H1 (cell line): ENCODE measurements at regions not wholly inside any gene's neighbourhood (a gene's known extent, or its start where the extent isn't known, plus 50 kb on each side); places are given as distances from the start of the nearest gene placed in this dataset.

Source experiments
- CTCF ChIA-PET: fragments of 300-600 bp; sonication (Branson Sonifier 250); formaldehyde crosslinking; loops from one replicate; lab custom pipeline; 2021; ENCODE audit not compliant: partially characterized antibody; lab: Charles Lee
- POLR2A ChIA-PET: fragments of 300-600 bp; sonication (Branson Sonifier 250); formaldehyde crosslinking; loops from one replicate; lab custom pipeline; 2021; ENCODE audit warnings: inconsistent platforms; ENCODE audit not compliant: partially characterized antibody; lab: Charles Lee
- DNase-seq, 2 experiments: peaks; one replicate each; pipeline versions ENCODE4 v3.0.0 to v3.0.0-alpha.2; 2010 to 2022; ENCODE audit warnings: low spot score in 2 of 2, low read depth in 1 of 2, mixed read lengths in 1 of 2
- FAIRE-seq: peaks from 2 replicates; lab custom pipeline; 2011; peaks lifted over from hg19 to GRCh38; lab: Jason Lieb, UNC
- H2AFZ ChIP-seq: 2 replicates; pipeline ENCODE4 v1.8.1; 2012; ENCODE audit warnings: low read length, inconsistent platforms
- H2AK5ac ChIP-seq: 2 replicates; pipeline ENCODE4 v1.6.1; 2013; ENCODE audit warnings: low read depth, low read length
- H2BK120ac ChIP-seq: replicated peaks from 2 replicates; pipeline ENCODE3; 2013; ENCODE audit warnings: low read depth, low read length, inconsistent platforms
- H2BK12ac ChIP-seq: 2 replicates; pipeline ENCODE4 v1.6.1; 2013; ENCODE audit warnings: low read depth, low read length
- H2BK15ac ChIP-seq: 2 replicates; pipeline ENCODE4 v1.6.1; 2013; ENCODE audit warnings: low read length
- H2BK20ac ChIP-seq: 2 replicates; pipeline ENCODE4 v1.6.1; 2013; ENCODE audit warnings: low read length
- H2BK5ac ChIP-seq: 2 replicates; pipeline ENCODE4 v1.6.1; 2013; ENCODE audit warnings: low read depth, low read length
- H3K14ac ChIP-seq: 2 replicates; pipeline ENCODE4 v1.6.1; 2013; ENCODE audit warnings: inconsistent platforms; ENCODE audit not compliant: insufficient read length
- H3K18ac ChIP-seq: 2 replicates; pipeline ENCODE4 v1.6.1; 2013; ENCODE audit warnings: low read length; ENCODE audit errors: extremely low read depth
- H3K23ac ChIP-seq: 2 replicates; pipeline ENCODE4 v1.6.1; 2013; ENCODE audit warnings: inconsistent platforms; ENCODE audit not compliant: insufficient read length
- H3K23me2 ChIP-seq: 2 replicates; pipeline ENCODE4 v1.6.1; 2013; ENCODE audit warnings: low read depth, low read length
- H3K27ac ChIP-seq: 2 replicates; pipeline ENCODE4 v1.6.1; 2011; ENCODE audit warnings: low read depth, low read length, inconsistent platforms
- H3K27me3 ChIP-seq, 4 experiments: replicated peaks in 1 of 4; 1 replicate in 1 of 4; 2 replicates in 3 of 4; pipeline versions ENCODE4 v1.6.1 to v1.8.1; 2011 to 2013; ENCODE audit warnings: low read length in 3 of 4, mild to moderate bottlenecking in 3 of 4, inconsistent platforms in 2 of 4, mixed read lengths in 2 of 4, moderate library complexity in 1 of 4; ENCODE audit not compliant: control insufficient read depth in 3 of 4, insufficient read depth in 3 of 4; ENCODE audit errors: extremely low read depth in 1 of 4
- H3K36me3 ChIP-seq, 4 experiments: 2 replicates each; pipeline versions ENCODE4 v1.6.1 to v1.8.1; 2011 to 2013; ENCODE audit warnings: mild to moderate bottlenecking in 4 of 4, low read length in 3 of 4, moderate library complexity in 2 of 4, control low read depth in 1 of 4, inconsistent platforms in 1 of 4; ENCODE audit not compliant: insufficient read depth in 4 of 4, control insufficient read depth in 2 of 4
- H3K4ac ChIP-seq: replicated peaks from 2 replicates; pipeline ENCODE3; 2013; ENCODE audit warnings: low read length, low read depth, mixed read lengths, inconsistent platforms; ENCODE audit not compliant: insufficient read length
- H3K4me1 ChIP-seq, 4 experiments: replicated peaks in 1 of 4; 1 replicate in 1 of 4; 2 replicates in 3 of 4; pipeline versions ENCODE4 v1.6.1 to v1.8.1; 2011 to 2013; ENCODE audit warnings: low read length in 3 of 4, inconsistent platforms in 2 of 4, mixed read lengths in 1 of 4; ENCODE audit not compliant: insufficient read depth in 4 of 4, control insufficient read depth in 3 of 4
- H3K4me2 ChIP-seq, 2 experiments: 2 replicates each; pipeline versions ENCODE4 v1.6.1 to v1.8.1; 2011 to 2013; ENCODE audit warnings: low read depth in 2 of 2, low read length in 2 of 2, control low read depth in 1 of 2, inconsistent platforms in 1 of 2, mild to moderate bottlenecking in 1 of 2; ENCODE audit not compliant: insufficient read depth in 1 of 2
- H3K4me3 ChIP-seq, 4 experiments: fragments of 200-600, 300-600 bp in 1 of 4; sonication (generic), shearing (Covaris generic), sonication (Bioruptor Twin) in 1 of 4; 2 replicates each; pipeline versions ENCODE4 v1.5.1 to v1.8.1; 2011 to 2016; ENCODE audit warnings: low read length in 4 of 4, low read depth in 3 of 4, control low read depth in 2 of 4, inconsistent platforms in 2 of 4, mild to moderate bottlenecking in 2 of 4, mixed read lengths in 1 of 4, moderate library complexity in 1 of 4; ENCODE audit not compliant: insufficient read depth in 2 of 4; ENCODE audit errors: extremely low read depth in 1 of 4
- H3K56ac ChIP-seq: replicated peaks from 2 replicates; pipeline ENCODE3; 2013; ENCODE audit warnings: low read depth, mild to moderate bottlenecking, mixed read lengths, low read length, inconsistent platforms; ENCODE audit not compliant: insufficient read length
- H3K79me1 ChIP-seq: 2 replicates; pipeline ENCODE4 v1.6.1; 2013; ENCODE audit warnings: low read depth, low read length, control low read depth
- H3K79me2 ChIP-seq, 2 experiments: 2 replicates each; pipeline versions ENCODE4 v1.6.1 to v1.8.1; 2012 to 2013; ENCODE audit warnings: low read length in 2 of 2, mild to moderate bottlenecking in 2 of 2, inconsistent platforms in 1 of 2; ENCODE audit not compliant: insufficient read depth in 2 of 2, control insufficient read depth in 1 of 2
- H3K9ac ChIP-seq, 4 experiments: replicated peaks in 1 of 4; 1 replicate in 1 of 4; 2 replicates in 3 of 4; pipeline versions ENCODE4 v1.6.1 to v1.8.1; 2011 to 2013; ENCODE audit warnings: low read depth in 3 of 4, low read length in 3 of 4, control low read depth in 2 of 4, mild to moderate bottlenecking in 2 of 4, moderate library complexity in 2 of 4, inconsistent platforms in 1 of 4; ENCODE audit errors: extremely low read depth in 1 of 4
- H3K9me3 ChIP-seq, 2 experiments: 2 replicates each; pipeline versions ENCODE4 v1.6.1 to v1.8.1; 2012 to 2013; ENCODE audit warnings: mild to moderate bottlenecking in 2 of 2, moderate library complexity in 2 of 2, control low read depth in 1 of 2, inconsistent platforms in 1 of 2, low read depth in 1 of 2, low read length in 1 of 2, mixed read lengths in 1 of 2; ENCODE audit not compliant: insufficient read depth in 2 of 2
- H4K20me1 ChIP-seq, 2 experiments: replicated peaks in 1 of 2; 2 replicates each; pipeline versions ENCODE3 to v1.8.1; 2011 to 2013; ENCODE audit warnings: inconsistent platforms in 2 of 2, low read length in 2 of 2, mild to moderate bottlenecking in 1 of 2; ENCODE audit not compliant: insufficient read depth in 2 of 2, control insufficient read depth in 1 of 2
- H4K5ac ChIP-seq: 2 replicates; pipeline ENCODE4 v1.6.1; 2013; ENCODE audit warnings: low read length, low read depth, mixed read lengths, inconsistent platforms; ENCODE audit not compliant: insufficient read length
- H4K8ac ChIP-seq: 2 replicates; pipeline ENCODE4 v1.8.0; 2013; ENCODE audit warnings: mild to moderate bottlenecking, moderate library complexity, low read length, inconsistent platforms; ENCODE audit not compliant: insufficient read depth; ENCODE audit errors: extremely low read depth
- H4K91ac ChIP-seq: replicated peaks from 2 replicates; pipeline ENCODE3; 2013; ENCODE audit warnings: low read length, mixed read lengths, inconsistent platforms; ENCODE audit not compliant: insufficient read length
- BACH1 ChIP-seq: IDR thresholded peaks from 2 replicates; pipeline ENCODE4 v1.6.1; 2012; ENCODE audit warnings: low read length, improper control_type of control experiment
- BRCA1 ChIP-seq: IDR thresholded peaks from 2 replicates; pipeline ENCODE4 v1.6.1; 2012; ENCODE audit warnings: low read depth, low read length, improper control_type of control experiment
- JUN ChIP-seq: IDR thresholded peaks from 2 replicates; pipeline ENCODE4 v1.6.1; 2011; ENCODE audit warnings: low read depth, mild to moderate bottlenecking, improper control_type of control experiment, low read length
- KDM4A ChIP-seq: IDR thresholded peaks from one replicate; pipeline ENCODE4 v1.7.1; 2012; ENCODE audit warnings: low read depth, mild to moderate bottlenecking, moderate library complexity, low read length, inconsistent platforms; ENCODE audit not compliant: severe bottlenecking
- POLR2A ChIP-seq, 2 experiments: IDR thresholded peaks; 1 replicate in 1 of 2; 2 replicates in 1 of 2; pipeline ENCODE4 v1.6.1; 2011; ENCODE audit warnings: low read depth in 2 of 2, low read length in 2 of 2, mild to moderate bottlenecking in 2 of 2; ENCODE audit errors: control extremely low read depth in 1 of 2
- POU5F1 ChIP-seq: IDR thresholded peaks from 2 replicates; pipeline ENCODE4 v1.6.1; 2011; ENCODE audit warnings: low read depth, mild to moderate bottlenecking, low read length, moderate library complexity
- RAD21 ChIP-seq, 2 experiments: IDR thresholded peaks in 1 of 2; conservative IDR thresholded peaks in 1 of 2; 2 replicates each; pipeline ENCODE4 v1.6.1; 2011; ENCODE audit warnings: low read depth in 2 of 2, low read length in 2 of 2, improper control_type of control experiment in 1 of 2, inconsistent platforms in 1 of 2, mild to moderate bottlenecking in 1 of 2, moderate library complexity in 1 of 2
- SIRT6 ChIP-seq: IDR thresholded peaks from one replicate; pipeline ENCODE4 v1.7.1; 2012; ENCODE audit warnings: low read length, inconsistent platforms
- SP2 ChIP-seq: IDR thresholded peaks from 2 replicates; pipeline ENCODE4 v1.6.1; 2012; ENCODE audit warnings: mild to moderate bottlenecking, low read length, inconsistent platforms
- TAF1 ChIP-seq: IDR thresholded peaks from 2 replicates; pipeline ENCODE4 v1.6.1; 2011; ENCODE audit warnings: mild to moderate bottlenecking, low read depth, low read length
- TBP ChIP-seq: IDR thresholded peaks from 2 replicates; pipeline ENCODE4 v1.6.1; 2011; ENCODE audit warnings: low read depth, low read length, improper control_type of control experiment
- TEAD4 ChIP-seq: IDR thresholded peaks from 2 replicates; pipeline ENCODE4 v1.6.1; 2012; ENCODE audit warnings: low read depth, low read length, inconsistent platforms, mixed read lengths
- WGBS, 2 experiments: shearing (Covaris generic) in 1 of 2; methylation state at CpG; one replicate each; pipeline versions ENCODE4 v1.1.6 to v1.1.7; 2013 to 2015; ENCODE audit warnings: low lambda C conversion rate in 2 of 2, mixed read lengths in 2 of 2, inconsistent platforms in 1 of 2, low coverage in 1 of 2, missing lambda C conversion rate in 1 of 2; ENCODE audit not compliant: insufficient replicate concordance in 2 of 2, insufficient coverage in 1 of 2, insufficient read length in 1 of 2; ENCODE audit errors: extremely low coverage in 1 of 2, missing lambda C conversion rate in 1 of 2; 5-methylcytosine and 5-hydroxymethylcytosine counted together
- TF ChIP-seq, protein P1 (sequence below): IDR thresholded peaks from 2 replicates; pipeline ENCODE4 v1.6.1; 2011; ENCODE audit warnings: low read length, improper control_type of control experiment
- TF ChIP-seq, protein P2 (sequence below): IDR thresholded peaks from 2 replicates; pipeline ENCODE4 v1.6.1; 2011; ENCODE audit warnings: low read depth, mild to moderate bottlenecking, low read length; ENCODE audit not compliant: insufficient read depth

DNA sequence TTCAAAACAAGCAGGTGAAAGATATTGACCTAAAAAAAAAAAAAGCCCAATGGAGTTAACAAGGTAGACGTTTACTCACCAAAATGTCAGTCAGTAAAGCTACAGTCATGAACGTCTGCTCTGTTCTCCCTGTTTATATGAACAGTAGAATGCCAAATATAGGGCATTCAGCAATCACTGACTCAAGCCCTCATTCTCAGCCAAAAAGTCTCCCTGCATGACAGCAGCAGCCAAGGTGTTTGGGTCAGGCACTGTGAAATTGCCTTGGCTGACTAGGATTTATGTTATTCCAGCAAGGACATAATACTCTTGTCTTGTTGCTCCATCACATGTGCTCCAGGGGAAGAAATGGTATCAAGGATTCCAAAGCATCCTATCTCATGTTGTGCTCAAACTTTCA lies 194.7 kb upstream of the RSPO3 start:
- Histone ChIP-seq H3K27ac (no peak overlapping the region), H3K9ac (no peak overlapping the region), H3K9me3 (no peaks in the 10 kb centered on the region), H2BK120ac (no peak overlapping the region), H3K79me1 (no peaks in the 10 kb centered on the region), H3K36me3 (no peaks in the 10 kb centered on the region), H3K27me3 (no peaks in the 10 kb centered on the region), H3K23ac (no peak overlapping the region), H3K56ac (no peak overlapping the region), H4K8ac (no peak overlapping the region), H4K20me1 (no peaks in the 10 kb centered on the region), H3K4ac (no peak overlapping the region), H4K5ac (no peak overlapping the region), H2AK5ac (no peak overlapping the region), H3K23me2 (no peaks in the 10 kb centered on the region), H3K14ac (no peak overlapping the region), H2BK12ac (no peak overlapping the region), H3K4me2 (no peak overlapping the region), H2AFZ (no peak overlapping the region), H2BK5ac (no peak overlapping the region), H2BK15ac (no peak overlapping the region), H2BK20ac (no peak overlapping the region), H3K18ac (no peak overlapping the region), H4K91ac (no peak overlapping the region), H3K4me1 (peaks cover 0 to 2% (median 0%) of the 10 kb centered on the region in 4 experiments; a peak in 2 of 7 replicates), H3K79me2 (no peaks in the 10 kb centered on the region), H3K4me3 (no peak overlapping the region)
- DNase-seq (no peak), FAIRE-seq (no peak)
- 83% methylated on average over 2 of the region's 2 CpGs; no CpG with 5 or more reads in 1 of the 2 experiments for WGBS, 2 experiments
- POLR2A ChIA-PET, result interaction anchor here (1.0 kb wide), 1 partner anchor 14 kb away, joined by 3 read pairs; no protein-coding TSS in a partner anchor
- CTCF ChIA-PET, result interaction anchor here (1.0 kb wide), 1 partner anchor 117 kb away, joined by 3 read pairs; no protein-coding TSS in a partner anchor
- TF ChIP-seq, protein P1, sequence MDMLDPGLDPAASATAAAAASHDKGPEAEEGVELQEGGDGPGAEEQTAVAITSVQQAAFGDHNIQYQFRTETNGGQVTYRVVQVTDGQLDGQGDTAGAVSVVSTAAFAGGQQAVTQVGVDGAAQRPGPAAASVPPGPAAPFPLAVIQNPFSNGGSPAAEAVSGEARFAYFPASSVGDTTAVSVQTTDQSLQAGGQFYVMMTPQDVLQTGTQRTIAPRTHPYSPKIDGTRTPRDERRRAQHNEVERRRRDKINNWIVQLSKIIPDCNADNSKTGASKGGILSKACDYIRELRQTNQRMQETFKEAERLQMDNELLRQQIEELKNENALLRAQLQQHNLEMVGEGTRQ, result no peak
- TF ChIP-seq POU5F1 (no peak), SP2 (no peak), JUN (no peak), TAF1 (no peak), RAD21 (IDR thresholded peaks at IDR 0.05 in 1 of 2, conservative IDR thresholded peaks at IDR 0.05 in 1 of 2; ENCODE audit: low read depth in 2 of 2, low read length in 2 of 2) (no peak), TBP (no peak), BACH1 (no peak), KDM4A (no peak), POLR2A (IDR thresholded peaks at IDR 0.05; ENCODE audit: control extremely low read depth in 1 of 2, low read depth in 2 of 2, low read length in 2 of 2) (no peak), TEAD4 (no peak), SIRT6 (no peak), BRCA1 (no peak)
- TF ChIP-seq, protein P2, sequence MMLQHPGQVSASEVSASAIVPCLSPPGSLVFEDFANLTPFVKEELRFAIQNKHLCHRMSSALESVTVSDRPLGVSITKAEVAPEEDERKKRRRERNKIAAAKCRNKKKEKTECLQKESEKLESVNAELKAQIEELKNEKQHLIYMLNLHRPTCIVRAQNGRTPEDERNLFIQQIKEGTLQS, result no peak
